ENCODE measurements at regions not wholly inside any gene's neighbourhood (a gene's known extent, or its start where the extent isn't known, plus 50 kb on each side); places are given as distances from the start of the nearest gene placed in this dataset.

DNA sequence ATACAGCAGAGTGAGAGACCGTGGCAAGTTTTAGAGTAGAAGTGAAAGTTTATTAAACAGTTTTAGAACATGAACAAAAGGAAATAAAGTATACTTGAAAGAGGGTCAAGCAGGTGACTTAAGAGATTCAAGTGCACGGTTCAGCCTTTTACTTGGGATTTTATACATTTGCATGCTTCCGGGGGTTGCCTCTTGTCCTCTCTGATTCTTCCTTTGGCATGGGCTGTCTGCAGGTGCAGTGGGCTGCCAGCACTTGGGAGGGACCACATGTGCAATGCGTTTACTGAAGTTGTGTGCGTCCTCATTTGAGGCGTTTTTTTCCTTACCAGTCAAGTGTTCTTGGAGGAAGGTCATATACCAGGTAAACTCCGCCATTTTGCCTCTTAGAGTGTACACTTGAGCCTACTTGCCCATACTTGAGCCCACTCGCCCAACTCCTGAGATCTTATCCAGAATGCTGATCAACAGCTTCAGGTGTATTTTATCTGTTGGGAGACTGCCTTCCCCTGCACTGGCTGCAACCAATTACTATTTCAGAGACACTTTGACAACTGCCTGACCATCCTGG is 195.2 kb downstream of the IRX5 start:
- DNase-seq = no peak

DNA sequence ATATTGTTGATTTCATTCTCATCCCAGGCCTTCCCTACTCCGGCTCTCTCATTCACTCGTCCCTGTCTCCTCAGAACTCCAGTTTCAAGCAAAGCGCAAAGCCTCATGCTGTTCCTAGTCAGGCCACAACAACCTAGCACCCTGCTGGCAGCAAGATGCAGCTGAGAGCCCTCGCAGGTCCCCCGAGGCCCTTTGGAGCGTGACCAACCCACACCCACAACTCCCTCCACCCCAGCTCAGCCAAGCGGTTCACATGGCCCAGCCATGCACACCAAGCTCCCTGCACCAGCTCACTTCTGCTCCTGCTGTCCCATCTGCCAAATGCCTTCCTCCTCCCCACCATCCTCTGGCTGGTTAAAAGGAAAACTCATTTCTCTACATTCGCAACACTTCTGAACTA is 195.8 kb downstream of the IRX5 start:
- no peak for DNase-seq

DNA sequence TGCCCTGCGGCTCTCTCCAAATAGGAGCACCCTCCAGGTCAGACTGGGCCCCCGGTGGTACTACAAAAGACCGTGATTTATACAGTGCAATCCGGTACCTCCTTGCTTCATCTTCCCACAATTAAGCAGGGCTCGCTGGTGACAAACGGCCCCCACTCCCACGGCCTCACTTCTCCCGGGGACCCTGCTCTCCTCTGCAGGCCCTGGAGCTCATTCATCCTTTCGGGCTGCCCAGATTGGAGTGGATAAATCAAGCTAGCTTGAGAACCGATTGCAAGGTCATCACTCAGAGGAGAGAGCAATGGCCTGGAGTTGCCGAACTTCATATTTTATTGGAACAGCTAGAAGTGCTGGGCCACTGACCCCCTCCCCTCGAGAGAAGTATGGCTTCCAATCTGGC is 193.5 kb upstream of the IRX6 start:
- DNase-seq = no peak

DNA sequence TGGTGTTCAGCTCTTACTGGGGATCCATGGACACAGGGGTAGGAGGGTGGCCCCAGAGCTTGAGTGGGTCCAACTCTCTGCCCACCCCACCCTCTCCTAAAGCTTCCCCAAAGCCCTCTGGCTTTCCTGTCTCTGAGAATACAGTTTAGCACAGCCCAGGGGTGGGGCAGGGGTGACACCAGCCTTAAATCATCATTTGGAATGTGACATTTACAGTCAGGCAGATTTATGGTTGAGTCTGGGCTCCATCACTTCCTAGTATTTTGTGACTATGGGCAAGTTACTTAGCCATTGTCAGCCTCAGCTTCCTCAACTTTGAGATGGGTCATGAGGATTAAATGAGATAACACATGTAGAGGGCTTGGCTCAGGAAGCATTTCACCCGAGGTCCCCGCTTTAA is 193.1 kb upstream of the IRX6 start:
- DNase-seq = no peak

DNA sequence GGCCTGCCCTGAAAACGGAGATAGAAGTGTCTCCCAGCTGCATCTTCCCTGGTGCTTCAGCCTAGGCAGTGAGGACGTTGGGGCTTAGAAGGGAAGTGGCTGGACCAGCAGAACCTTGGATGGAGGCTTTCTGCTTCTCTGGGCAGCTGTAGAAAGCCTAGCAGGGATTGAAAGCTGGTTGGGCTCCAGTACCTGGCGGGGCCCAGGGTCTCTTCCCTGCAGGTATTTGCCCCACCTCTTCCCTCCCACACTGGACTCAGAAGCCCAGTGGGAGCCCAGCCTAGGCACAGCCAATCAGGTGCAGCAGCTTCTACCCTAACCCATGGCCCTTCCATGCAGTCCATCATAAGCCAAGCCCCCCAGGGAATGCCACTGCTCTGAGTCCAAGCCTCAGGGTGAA is 190.3 kb upstream of the IRX6 start:
- no peak for DNase-seq

DNA sequence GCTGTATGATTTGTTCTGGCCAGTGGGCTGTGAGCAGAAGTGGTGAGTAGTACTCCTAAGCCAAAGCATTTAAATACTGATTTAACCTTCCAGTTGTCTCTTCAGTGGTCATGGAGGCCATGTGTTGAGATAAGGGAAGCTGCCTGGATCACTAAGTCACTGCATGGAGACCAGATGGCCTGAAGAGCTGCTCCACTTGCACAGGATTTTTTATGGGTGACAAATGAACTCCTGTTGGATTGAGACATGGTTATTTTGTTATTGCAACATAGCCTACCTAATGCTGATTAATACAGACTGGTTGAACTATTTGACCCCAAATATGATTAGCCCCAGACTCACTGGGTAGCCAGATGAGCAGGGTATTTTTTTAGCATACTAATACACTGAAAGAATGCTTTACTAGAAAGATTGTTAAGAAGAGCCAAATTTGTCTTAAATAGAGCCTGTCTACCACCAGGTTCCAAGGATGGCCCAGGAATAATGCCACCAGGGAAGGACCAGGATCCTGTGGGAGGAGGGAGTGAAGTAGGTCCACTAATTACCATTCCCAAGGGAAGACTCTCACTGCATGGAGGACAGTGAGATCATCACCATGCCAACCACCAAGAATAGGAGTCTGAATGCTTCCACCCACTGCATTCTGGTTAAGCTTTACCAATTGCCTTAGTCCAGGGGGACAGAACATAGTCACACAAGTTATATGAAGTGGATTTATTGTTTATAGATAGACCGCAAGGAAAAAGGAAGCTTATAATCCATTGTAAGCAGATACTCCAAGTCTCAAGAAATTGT is 187.4 kb upstream of the IRX6 start:
- peak in 1 of 2 experiments; percentile 10 for DNase-seq

DNA sequence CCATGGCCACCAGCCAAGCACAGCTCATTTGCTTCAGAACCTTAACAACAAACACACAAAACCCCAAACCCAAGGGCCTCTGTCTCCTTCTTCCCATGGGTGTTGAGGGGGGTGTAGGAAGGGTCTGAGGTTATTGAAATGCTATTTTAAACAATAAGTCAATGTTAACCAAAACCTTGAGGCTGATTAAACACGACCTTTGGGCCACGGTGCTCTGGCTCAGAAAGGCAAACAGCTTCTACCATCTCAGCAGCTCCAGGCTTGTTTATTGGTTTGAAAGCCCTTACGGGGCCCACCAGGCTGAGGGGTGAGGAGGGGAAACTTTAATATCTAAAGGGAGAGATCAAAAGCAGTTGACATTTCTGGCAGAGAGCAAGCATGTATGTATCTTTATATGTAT is 185.7 kb upstream of the IRX6 start:
- no peak for DNase-seq

DNA sequence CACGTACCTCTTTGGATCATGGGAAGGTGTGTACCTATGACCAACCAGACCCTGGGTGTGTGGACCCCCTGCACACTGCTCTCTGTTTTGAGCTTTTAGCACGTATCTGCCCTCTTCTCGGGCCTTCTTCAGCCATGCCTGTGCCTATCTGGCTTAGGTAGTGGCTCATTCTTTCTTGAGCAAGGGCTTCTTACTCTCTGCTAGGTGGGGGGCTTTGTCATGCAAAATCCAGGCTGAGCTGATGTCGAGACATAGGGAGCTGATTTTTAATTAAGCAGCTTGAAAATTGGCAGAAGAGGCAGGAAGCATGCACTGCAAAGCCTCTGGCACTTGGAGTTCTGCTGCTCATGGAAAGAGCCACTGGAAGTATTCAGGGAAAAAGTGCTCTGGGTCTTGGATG is 181.6 kb upstream of the IRX6 start:
- no peak for DNase-seq

DNA sequence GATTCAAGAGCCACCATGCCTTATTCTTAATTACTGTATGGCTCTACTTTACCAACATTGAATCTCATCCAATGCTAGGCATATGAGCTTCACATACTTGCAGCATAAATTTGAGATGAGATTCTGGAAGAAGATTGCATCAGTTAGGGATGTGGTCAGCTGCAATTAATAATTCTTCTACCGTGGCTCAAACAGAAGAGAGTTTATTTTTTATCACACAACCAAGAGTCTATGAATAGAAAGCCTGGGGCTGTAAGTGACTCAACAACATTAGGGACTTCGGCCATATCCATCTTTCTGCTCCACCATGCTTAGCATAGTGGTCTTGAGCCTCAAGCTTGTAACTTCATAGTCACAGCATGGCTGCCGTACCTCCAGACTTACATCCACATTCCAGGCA is 179.4 kb upstream of the IRX6 start:
- no peak for DNase-seq

DNA sequence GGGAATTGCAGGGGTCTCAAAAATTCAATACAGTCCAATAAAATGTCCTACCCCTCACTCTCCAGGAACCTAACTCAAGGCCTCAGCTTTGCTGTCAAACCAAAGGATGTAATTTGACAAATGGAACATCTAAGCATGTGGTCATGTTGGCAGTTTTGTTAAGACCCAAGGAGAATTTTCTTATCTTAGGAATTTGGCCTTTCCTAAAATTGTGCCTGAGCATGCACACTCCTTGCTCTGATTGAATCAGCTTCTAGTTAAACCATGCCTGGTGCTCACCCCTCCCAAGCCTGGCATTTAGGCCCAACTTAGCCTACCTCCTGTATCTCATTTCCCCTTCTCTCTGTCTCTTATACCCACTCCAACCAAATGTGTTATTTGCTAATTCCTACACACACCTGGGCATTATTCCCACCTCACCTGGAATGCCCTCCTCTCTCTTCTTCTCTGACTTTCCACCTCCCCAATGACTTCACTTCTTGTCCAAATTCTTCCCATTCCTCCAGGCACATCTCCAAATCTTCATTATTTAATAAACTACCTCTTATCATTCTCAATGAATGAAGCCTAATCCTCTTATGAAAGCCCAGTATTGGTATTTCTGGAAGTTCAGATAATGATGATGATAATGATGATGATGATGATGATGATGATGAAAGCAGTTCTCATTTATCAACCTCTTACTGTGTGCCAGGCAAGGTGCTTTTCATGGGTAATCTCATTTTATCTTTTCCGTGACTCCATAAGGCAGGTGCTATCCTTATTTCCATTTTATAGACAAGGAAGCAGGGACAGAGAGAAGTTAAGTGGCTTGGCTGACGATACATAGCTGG is 178.0 kb upstream of the IRX6 start:
- no peak for DNase-seq

DNA sequence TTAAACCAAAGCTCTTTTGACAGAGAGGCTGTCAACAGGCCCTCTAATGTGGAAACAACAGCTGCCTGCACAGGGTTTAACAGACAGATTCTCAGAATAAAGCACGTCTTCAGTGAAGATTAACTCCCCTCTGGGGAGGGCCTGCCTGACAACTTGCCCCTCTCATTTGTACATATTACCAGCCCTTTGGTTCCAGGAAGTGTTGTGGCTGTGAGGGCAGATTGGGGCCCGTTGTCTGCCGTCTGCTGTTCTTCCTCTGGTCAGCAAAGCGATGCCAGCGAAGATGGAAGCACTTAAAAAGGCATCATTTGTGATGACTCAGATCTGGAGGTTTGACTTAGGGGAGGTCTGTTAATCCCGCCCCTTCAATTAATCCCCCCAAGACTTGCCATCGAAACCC is 177.0 kb upstream of the IRX6 start:
- DNase-seq = peak; percentile 71 to 94

DNA sequence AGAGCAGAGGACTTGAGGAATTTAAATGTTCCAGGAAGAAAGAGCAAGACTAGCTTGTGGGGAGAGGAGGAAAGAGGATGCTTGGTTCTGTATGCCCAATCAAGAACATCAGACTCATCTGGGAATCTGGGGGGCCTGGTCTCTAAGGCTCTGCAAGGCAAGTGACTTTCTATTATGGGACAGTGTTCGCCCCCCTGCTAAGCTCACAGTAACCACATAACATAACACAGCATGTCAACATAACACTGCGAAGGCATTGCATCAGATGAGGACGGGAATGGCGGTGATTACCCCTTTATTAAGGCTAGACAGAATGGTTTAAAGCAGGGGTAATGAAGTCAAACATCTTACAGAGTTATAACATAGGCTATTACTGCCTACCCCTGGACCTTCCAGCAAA is 176.6 kb upstream of the IRX6 start:
- no peak for DNase-seq

DNA sequence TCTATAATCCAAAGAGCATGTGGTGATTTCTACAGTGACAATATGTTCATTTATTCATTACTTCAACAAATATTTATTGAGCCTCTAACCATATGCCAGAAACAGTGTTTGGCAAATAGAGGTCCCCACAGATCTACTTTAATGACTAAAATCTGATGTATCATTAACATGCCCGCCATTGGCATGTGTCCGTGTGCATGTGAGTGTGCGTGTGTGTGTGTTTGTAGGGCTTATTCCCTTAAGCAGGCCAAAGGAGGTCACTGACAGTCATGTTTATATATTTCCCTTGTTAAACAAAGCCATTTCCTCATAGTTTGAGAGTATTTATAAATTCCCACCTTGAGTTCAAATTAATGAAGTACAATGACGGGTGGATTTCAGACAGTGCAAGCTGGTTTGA is 174.4 kb upstream of the IRX6 start:
- DNase-seq = no peak

DNA sequence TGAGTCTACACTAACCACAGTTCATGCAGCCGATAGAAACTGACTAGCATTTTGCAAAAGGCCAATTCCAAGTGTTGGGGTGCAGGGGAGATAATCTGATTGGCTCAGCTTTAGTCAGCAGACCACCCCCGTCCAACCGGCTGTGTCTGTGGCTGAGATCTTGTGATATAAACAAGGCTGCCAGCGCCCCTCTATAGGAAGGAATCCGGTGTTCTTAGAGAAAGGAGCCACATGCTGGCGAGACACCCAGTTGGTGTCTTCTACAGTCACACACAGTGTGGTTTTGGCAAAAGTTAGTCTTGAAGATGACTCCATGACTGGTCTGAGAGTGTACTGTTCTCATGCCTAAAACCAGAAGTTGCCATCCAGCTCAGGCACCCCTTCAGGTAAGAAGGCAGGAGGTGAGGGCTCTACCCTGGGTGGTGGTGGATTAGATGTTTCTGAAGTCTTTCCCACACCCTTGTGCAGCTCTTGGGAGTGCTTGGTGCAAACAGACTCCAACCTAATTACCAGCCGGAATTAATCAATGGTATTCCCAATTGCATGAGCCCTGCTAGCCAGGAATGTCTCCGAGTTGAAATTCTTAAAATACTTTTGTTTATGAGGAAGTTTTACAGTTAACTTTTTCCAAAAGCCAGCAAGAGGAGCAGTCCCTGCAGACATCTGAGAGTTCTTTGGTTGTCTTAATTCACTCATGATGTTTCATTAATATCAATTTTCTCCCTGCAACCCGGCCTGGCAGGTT is 172.3 kb upstream of the IRX6 start:
- no peak for DNase-seq

DNA sequence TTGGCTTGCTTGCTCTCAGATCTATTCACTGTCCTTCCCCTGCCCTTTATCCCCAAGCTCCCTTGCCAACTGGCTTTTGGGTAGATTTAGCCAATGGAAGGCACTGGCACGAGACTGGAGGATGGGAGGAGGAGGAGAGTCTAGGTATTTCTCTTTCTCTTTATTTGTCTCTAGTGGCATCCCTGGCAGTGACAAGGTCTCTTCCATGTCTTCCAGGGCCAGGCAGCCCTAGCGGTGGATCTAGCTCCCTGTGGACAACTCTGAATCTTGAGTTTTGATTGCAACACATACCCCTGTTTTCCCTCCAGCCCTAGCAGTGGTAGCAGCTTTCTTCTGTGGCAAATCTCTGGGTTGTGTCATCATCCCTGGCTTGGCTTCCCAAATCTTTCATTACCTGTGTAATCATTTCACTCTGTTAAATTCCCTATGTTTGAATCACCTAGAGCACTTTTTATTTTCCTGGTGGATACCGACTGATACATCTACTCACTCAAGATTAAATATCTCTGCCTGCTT is 171.1 kb upstream of the IRX6 start:
- DNase-seq = no peak

DNA sequence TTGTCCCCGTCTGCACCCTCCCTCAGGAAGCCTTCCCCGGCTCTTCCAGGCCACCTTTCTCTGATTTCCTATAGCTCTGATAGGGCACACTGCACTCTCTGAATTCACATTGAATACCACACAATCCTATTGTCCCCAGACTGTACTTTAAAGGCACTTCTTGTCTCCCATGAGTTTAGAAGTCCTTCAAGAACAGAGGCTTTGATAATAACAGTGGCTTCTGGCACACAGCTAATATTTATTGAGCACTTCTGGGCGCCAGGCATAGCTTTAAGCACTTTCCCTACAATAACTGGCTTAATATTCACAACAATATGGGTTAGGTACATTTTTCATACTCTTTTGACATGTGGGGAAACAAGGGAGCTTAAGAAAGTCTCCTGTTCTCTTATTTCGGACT is 169.7 kb upstream of the IRX6 start:
- no peak for DNase-seq

DNA sequence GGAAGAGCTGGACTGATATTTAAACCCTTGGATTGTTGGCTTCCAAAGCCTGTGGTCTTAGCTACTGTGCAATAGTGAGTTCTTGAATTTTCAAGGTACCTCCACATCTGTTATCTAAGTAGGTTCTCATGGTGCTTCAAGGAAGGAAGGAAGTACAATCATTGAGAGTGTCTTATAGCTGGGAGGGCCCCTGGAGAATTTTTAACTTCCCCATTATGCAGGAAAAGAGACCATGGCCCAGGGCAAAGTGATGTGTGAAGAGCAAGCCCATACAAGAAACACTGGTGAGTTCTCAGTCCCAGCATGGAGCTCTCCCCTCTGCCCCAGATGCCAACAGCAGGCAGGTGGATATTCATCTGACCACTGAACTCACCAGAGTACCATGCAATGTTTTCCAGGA is 169.0 kb upstream of the IRX6 start:
- DNase-seq = no peak

DNA sequence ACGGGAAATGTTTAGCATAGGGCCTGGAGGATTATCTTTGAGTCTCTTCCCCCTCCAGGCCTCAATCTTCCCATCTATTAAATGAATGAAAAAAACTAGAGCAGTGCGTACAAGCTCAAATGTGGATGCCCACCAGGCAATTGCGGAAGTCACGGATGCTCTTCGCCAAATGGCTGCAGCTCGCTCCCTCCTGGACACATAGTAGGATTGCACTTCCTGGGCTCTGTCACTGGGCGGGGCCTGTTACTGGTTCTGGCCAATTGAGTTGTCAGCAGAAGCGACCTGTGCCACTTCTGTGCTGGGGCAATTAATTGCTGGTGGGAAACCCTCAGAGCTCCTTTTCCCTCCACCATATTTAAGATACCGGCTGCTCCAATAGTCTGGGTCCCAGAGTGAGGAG is 168.2 kb upstream of the IRX6 start:
- DNase-seq = no peak

DNA sequence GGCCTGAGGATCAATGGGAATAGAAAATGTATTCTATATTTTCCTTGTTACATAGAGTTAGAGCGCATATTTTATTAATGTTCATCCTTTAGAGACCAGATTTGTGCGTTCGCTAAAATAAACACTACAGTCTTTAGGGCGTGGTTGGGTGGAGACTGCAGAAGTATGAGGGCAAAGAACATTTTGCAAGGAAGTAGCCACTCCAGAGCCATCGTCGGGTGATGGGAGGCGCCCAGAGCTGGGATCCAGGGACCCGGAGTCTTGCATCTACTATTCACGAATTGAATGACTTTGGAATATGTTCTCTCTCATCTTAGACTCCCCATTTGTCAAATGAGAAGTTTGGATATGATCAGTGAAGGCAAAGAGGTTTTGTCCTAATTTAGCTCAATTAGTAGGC is 154.2 kb upstream of the IRX6 start:
- DNase-seq = no peak

DNA sequence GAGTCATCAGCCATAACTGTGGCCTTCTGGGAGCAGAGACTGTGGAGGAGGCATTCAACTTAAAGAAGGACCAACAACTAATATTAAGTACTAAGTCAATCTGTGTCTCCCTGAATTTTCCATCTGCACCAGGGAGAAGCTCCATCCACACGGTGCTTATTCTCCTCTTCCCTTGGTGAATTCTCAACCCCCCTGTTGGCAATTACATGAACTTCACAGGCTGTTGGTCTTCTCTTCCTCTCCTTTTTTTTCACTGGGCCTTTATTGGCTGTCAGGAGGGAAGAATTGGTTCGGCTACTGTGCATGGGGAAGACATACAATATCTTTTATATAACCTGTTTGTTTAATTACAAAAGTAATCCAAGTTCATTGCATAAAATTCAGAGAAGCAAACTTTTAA is 152.8 kb upstream of the IRX6 start:
- DNase-seq = no peak

DNA sequence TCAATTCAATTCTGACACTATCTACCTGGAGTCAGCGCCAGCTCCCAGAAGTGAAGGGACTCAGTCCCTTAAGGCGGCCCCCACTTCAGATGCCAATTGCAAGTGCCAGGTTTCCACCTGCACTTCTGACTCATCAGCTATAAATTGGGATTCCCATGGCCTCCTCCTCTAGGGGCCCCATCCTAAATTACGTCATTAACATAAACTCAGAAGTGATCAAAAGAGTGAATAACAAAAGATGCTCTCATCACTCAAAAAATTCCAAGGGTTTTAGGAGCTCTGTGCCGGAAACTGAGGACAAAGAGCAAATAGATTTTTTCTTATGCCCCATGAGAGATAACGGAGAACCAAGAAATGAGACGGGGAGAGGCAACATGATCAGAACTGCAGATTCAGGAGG is 148.6 kb upstream of the IRX6 start:
- no peak for DNase-seq

DNA sequence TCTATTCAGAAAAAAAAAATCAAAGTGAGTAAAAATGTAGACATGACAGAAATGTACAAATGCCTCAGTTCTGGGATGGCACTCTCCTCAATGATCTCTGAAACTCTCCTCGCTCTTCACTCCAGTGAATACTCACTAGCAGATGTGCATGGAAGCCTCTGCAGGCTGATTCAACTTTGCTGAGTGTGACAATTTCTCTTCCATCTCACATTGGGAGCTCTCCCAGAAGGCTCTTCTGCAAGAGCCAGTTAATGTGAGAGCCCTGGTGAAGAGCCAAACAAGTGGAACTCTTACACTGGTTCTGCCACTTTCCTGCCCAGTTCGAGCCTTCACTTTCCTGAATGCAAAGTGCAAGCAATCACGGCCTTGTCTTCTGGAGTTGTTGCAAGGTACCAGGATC is 147.1 kb upstream of the IRX6 start:
- no peak for DNase-seq

DNA sequence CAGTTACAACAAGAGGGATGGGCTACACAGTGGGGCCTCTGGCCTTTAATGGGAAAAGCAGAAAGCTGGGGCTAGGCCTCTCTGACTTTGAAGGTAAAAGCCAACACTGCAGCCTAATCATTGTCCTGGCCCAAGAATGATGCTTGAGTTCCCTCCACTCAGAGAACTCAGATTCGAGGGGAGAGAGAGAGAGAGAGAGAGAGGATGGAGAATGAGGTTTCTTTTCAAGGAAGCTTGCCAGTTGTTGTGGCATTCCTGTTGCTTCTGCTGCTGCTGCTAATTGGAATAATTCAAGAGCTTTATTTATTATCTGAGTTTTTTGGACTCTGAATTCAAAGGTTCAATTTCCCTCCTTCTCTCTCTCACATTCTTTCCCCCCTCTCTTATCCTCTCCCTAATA is 144.6 kb upstream of the IRX6 start:
- no peak for DNase-seq

Measured in NCI-H524 (cell line).